ENCODE measurements at regions not wholly inside any gene's neighbourhood (a gene's known extent, or its start where the extent isn't known, plus 50 kb on each side); places are given as distances from the start of the nearest gene placed in this dataset.

- TF ChIP-seq CTCF (IDR thresholded peaks at IDR 0.05) (no peak), POLR2A (IDR thresholded peaks at IDR 0.05) (no peak)
These were observed 51.4 kb upstream of the THBS1 start for GRCh38 chr15:39529457-39529856.
